GM19395 (cell line): ENCODE measurements at regions not wholly inside any gene's neighbourhood (a gene's known extent, or its start where the extent isn't known, plus 50 kb on each side); places are given as distances from the start of the nearest gene placed in this dataset.

Experiments used
- ATAC-seq: cut with Tn5 transposase; IDR thresholded peaks from one replicate; pipeline ENCODE4 v1.9.1; 2021; ENCODE audit warnings: mild to moderate bottlenecking, moderate library complexity; ENCODE audit not compliant: unreplicated experiment

DNA sequence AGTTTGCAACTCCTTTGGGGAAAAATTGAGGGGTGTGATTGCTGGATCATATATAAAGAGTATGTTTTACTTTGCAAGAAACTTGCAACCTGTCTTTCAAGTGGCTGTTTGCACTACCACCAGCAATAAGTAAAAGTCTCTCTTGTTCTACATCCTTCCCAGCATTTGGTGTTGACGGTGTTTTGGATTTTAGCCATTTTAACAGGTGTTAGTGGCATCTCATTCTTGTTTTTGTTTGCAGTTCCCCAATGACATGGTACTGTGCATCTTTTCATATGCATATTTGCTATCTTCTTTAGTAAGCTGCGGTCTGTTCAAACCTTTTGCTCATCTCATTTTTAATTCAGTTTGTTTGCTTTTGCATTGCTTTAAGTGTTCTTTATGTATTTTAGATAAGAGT, 535.5 kb downstream of the LRRIQ3 start:
- no peak for ATAC-seq

DNA sequence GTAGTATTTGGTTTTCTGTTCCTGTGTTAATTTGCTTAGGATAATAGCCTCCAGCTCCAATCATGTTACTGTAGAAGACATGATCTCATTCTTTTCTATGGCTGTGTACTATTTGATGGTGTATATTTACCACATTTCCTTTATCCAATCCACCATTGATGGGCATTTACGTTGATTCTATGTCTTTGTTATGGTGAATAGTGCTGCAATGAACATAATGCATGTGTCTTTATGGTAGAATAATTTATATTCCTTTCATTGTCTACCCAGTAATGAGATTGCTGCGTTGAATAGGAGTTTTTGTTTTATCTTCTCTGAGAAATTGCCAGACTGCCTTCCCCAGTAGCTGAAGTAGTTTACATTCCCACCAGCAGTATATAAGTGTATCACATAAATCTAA, 538.8 kb downstream of the LRRIQ3 start:
- ATAC-seq = no peak

DNA sequence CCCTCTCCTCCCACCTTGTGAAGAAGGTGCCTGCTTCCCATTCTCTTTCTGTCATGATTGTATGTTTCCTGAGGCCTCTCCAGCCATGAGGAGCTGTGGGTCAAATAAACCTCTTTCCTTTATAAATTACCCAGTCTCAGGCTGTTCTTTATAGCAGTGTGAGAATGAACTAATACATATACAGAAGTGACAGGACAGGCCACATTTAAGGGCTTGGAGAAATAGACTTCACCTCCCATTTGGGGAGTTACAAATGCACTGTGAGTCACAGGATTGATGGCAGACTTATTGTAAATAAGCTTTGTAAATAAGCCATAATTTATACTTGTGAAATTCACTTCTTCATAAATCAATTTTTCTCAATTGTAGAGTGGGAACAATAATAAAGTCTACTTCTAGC, 543.3 kb downstream of the LRRIQ3 start:
- ATAC-seq = no peak

DNA sequence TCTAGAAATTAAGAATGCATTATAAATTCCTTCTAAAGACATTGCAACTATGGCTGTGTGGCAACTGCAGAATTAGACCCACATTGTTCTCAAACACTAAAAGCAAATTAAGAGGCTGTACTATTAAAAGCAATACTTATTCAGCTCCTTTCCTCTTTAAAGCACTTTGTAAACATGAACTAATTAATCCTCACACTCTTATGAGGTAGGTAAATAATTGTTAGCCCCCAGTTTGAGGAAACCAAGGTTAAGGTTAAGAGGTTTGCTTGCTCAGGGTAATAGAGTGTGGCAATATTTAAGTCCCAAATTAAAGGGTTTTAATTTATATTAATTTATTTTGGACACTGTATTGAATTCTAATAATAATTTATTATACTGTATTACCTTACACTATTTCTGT, 553.8 kb downstream of the LRRIQ3 start:
- ATAC-seq = no peak

DNA sequence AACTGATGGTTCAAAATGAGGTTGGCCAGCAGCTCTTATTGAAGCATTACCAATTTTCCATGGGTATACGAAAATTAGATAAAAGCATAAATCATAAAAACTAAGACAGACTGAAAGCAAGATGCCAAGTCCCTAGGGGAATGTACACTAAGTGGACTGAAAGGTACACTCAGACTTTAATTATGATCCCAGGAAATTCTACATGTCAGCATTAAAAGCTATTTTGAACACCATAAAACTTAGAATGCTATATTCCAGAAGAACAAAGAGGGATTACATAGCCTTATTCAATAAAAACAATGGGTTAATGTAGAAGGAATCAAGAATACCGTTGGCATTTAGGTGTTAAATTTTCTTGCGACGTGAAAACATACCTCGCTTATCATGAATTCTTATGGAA, 558.5 kb downstream of the LRRIQ3 start:
- no peak for ATAC-seq

DNA sequence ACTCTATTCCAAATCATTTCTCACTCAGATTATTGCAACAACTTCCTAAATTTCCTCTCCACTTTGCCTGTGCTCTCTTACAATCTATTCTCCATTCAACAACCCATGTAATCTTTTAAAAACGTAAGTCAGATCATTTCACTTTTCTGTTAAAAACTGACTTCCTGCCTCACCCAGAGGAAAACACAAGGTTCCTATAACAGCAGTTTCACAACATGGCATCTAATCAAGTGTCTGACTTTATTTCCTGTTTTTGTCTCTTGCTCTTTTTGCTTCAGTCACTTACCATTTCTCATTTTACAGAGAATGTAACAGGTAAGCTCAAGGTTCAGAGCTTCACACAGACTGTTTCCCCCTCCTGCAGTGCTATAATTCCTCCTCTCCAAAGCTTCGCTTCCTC, 560.7 kb downstream of the LRRIQ3 start:
- no peak for ATAC-seq

DNA sequence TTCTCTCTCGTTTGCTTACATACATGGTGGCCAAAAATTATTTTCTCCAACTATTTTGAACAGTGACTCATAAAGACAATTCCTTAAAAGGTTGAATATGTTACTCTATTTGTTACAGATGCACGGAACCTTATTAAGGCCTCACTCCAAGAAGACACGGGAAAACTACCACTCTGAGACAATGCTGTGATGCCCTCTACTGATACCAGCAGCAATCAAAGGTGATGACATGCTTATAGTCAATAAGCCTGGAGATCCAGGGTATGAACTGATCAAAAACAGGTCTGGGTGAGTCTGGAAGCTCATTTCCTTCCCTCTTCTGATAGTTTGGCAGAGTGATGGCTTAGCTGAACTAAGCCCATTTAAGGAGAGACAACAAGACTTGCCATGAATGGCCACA, 563.0 kb downstream of the LRRIQ3 start:
- ATAC-seq = no peak

DNA sequence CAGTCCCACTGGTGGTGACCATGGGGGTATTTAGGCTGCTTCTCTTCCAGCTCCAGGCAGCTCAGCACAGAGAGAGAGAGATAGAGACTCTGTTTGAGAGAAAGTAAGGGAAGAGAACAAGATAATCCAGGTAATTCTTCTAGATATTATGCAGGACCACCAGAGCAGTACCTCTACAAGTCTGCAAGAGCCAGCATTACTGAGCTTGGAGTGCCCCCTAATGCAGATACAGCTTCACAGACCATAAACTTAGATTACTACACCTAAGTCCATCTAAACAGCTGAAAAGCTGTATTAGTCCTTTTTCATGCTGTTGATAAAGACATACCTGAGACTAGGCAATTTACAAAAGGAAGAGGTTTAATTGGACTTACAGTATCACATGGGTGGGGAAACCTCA, 570.3 kb downstream of the LRRIQ3 start:
- no peak for ATAC-seq

DNA sequence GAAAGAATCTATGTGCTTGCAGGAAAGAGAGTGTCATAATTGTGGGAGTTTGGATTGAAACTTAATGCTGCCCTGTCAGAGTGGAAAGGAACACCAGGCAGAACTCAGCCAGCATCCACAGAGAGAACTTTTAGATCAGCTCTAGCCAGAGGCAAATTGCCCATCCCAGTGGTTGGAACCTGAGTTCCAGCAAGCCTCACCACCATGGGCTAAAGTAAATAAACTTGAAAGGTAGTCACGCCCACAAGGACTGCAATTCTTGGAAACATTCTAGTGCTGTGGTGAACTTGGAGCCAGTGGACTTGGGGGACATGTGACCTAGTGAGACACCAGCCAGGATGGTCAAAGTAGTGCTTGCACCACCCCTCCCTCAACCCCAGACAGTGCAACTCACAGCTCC, 571.6 kb downstream of the LRRIQ3 start:
- no peak for ATAC-seq

DNA sequence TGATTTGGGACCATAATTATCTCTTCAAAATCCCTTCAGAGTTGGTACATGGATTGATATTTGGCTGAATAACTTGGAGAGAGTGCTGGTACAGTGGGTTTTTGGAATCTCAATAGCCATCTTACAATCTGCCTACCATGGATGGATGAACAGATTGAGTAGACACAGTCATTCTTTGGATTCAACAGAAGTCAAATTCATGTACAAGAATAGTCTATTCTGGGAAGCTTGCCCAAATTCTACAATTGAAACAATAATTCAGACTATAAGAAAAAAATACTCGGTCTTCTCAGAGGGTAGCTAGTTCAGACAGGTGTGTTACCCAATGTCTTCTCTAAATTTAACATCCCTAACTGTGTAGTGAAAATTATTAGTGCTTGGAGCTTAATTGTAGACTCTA, 574.0 kb downstream of the LRRIQ3 start:
- ATAC-seq = no peak

DNA sequence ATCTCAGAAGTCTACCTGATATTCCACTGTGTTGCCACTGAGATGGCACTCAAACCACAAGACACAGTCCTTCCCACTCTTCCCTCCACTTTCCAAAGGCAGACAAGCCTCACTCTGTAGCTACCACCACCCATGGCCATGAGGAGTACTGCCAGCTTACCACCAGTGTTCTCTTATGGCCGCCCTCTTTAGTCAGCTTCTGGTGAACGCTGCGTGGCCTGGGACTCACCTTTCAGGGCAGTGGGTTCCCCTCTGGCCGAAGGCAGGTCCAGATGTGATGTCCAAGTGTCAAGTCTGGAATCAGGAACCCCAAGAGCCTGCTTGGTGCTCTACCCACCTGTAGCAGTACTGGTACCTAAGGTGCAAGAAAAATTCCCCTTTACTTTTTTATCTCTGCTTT, 580.8 kb downstream of the LRRIQ3 start:
- ATAC-seq = no peak

DNA sequence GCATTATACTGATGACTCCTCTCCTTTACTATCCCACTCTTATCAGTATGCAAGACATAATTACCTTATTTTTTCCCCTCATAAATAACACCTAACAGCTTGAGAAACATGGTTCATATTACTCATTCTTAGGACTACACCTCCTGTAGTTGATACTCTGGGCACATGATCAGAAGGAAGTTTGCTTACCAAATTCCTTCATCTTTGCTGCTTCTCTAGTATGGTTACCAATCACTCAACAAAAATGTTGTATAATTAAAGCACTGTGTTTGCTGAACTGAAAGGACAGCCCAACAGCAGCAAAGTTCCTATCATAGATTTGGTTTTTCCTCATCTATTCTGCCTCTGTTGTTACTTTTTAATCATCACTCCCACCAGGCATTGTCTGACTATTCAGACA, 586.3 kb downstream of the LRRIQ3 start:
- no peak for ATAC-seq

DNA sequence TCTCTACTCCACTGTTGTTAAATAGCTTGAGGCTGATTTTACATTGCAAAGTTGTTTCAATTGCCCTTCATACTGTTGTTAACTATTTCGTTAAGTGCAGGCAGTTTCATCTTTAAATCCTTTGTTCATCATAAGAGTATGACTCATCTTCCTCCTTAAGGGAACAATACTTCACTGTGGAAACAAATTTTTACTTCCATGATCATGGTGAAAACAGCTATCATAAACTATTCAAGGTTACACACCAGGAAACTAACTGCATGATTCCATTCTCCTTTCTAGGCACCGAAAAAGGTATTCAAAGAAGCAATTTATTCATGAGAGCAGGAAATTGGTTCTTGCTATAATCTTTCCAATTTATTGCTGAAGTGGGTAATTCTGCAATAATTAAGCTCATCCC, 593.2 kb downstream of the LRRIQ3 start:
- no peak for ATAC-seq

DNA sequence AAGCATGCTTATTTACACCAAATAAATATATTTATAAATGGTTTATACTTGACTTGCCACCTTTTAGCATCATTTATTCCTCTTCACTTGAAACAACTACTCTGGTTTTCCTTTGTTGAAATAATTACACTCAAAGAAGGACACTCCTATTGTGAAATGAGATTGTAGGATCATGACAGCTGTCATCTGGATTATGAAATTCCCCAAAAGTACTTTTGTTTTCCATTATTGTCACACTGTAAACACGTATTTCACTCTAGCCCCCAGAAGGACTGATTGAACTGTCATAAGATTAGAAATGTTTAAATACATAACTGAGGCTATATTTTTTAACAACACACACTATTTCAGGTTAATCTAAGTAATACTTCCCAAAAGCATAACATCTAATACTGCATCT, 593.8 kb downstream of the LRRIQ3 start:
- ATAC-seq = no peak

DNA sequence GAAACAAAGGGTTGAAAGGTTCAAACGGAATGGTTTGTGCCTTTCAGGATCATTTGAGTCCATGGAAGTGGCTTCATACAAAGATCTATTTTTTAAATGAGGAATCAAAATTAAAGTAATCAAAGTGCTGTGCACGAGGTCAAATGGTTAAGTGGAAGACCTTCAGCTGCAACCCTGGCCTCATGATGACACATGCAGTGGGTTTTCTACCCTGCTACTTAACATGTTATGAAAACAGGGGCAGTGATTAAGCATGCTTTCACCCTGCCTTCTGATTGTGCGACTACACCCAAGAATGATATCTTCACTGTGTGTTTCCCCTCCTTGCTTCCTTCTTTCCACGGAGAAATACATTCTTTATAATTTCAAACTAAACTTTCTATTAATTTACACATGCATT, 604.2 kb downstream of the LRRIQ3 start:
- ATAC-seq = no peak

DNA sequence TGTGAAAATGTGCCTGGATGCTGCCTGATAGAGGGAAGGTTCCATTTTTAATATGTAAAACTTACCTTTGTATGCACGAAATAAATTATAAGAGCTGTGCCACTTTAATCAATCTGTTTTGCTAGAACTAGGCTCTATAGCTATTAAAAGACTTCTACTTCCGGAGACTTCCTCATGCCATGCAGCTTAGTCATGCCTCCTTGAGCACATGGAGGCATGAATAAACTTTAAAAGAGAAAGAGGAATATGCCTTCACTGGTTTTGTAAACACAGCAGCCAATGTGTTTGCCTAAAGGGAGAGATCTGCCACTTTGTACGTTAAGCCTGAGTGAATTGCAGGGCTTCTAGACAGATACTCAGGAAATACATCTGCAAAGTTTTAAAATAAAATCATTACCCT, 604.6 kb downstream of the LRRIQ3 start:
- no peak for ATAC-seq

DNA sequence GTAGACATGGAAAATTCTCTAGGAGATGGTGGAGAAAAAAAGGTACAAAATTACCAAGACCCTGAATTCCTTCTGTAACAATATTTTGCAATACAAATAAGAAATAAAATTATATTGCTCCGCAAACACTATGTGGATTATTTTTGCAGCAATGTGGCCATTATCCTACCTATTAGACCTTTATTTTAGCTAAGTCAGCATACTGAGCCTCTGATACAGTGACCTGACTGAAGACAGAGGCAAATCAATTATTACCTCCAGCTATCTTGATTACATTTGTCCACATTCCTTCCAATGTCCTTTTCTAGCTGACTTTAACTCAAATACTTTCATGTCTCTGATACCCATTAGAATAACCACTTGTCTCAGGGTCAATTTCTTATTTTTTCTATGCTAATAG, 610.9 kb downstream of the LRRIQ3 start:
- ATAC-seq = no peak

DNA sequence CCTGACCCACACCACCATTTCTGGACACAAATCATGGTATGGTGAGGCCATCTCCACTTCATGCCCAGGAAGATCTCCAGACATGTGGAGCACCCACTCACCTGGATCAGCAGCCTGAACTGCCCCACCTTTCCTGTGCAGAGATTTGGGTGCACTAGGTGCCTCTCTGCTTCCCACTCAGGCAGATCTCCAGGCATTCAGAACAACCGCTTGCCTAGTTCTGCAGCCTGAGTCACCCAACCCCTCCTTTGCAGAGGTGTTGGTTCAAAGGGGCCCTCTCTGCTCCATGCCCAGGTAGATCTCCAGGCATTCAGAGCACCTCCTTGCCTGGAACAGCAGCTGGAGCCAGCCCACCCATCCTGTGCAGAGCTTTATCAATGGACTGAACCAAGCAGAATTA, 620.8 kb downstream of the LRRIQ3 start:
- no peak for ATAC-seq

DNA sequence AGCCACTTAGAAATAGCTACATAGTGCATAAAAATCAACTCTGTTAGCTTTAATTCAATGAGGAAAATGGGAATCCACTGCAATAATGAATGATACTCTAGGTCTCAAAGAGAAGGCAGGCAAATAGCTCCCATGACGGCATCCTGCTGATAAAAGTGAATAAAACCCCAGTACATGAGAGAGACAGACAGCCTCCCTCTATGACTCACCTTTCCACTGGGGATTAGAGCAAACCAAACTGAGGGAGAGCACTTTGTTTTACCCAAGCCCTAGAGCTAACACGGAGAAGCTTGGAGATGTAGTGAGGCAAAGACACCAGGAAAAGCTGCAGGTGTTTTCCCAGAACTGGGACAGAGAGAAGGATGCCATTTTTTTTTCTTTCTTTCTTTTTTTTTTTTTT, 621.9 kb downstream of the LRRIQ3 start:
- ATAC-seq = no peak

DNA sequence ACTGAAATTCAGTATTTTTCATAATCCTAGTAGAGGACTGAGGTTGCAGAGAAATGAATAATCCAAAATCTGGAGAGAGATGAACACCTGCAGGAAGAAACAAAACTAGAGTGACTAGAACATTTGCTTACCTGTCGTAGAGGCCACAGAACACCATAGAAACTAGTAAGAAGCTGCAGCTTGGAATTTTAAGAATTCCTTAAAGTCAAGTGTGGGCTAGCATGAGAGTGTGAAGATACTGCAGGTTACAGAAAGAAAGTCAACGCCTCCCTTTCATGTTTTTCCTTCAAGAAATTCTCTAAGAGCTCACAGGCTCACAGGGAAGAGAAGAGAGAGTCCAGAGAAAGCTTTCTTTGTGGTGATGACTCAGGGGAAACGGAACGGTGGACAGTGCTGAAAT, 633.7 kb downstream of the LRRIQ3 start:
- no peak for ATAC-seq

DNA sequence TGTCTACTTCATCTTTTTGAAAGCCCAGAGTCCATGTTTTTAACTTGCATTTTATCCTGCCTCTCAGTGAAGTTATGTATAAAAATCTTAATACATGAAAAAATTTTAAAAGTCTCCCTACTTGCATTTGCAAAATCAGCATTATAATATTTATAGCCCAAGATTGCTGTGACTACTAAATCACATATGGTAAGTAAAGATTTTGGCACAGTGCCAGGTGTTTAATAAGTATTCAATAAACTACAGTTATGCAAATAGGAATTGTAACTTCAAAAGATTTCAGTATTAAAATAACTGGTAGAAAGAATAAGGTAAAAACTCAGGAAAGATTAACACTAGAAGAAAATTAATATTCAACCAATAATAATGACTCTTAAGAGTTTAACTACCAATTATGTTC, 641.7 kb downstream of the LRRIQ3 start:
- no peak for ATAC-seq

DNA sequence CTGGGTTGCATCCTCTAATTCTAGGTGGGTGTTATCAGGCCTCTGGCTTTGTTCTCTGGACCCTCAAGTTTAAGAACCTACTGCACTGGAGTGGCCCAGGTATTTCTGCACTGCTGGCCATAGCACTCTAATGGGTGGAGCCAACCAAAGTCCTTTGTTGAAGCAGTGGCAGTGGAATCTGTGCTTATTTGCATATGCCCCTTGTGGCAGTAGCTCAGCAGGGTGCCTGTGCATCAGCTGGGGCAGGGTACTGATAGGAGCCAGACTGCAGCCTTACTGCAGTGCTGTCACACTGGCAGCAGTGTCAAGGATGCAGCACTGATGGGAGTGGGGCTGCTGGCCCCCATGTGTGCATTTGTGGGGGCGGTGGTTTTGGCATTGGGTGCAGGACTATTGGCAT, 660.6 kb downstream of the LRRIQ3 start:
- no peak for ATAC-seq

DNA sequence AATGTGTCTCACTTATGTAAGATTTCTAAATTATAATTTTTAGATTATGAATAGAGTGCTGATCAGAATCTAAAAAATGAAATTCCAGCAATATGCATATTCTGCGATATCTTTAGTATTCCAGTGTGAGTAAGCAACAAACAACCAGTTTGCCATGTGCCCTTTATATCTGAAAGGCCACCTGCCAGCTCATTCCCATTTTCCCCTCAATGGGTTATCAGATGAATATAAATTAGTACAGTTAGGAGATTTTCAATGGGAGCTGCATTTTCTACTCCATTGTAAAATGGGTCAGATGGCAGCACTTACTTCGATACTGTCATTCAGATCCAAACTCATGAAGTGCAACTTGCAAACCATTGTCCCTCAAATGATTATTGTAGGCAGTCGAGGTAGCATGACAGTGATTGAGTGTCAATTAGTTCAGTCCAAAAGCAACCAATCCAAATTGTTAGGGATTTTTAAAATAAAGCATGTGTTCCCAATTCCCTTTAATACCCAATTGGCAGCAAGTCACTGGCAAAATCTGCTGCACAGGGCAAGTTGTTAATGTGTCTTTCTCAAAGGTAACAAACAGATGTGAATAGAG, 680.3 kb downstream of the LRRIQ3 start:
- no peak for ATAC-seq

DNA sequence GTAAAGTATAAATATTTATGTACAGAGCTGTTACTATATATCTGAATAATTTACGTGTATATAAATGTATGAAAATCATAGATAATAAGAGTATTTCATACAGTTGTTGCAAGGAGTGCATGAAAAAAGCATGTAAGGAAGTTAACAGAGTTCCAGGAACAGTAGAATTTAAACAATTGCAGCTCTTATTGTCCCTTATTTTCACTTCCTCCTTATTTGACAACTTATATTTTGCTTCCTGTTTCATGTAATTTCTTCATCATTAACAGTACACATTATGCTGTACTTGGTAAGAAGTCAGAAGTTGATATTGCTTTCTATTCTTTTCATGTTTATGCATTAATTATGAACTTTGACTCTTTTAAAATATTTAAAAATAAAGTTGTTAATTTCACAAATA, 681.5 kb downstream of the LRRIQ3 start:
- ATAC-seq = no peak
